SK-N-MC (cell line): ENCODE measurements at regions not wholly inside any gene's neighbourhood (a gene's known extent, or its start where the extent isn't known, plus 50 kb on each side); places are given as distances from the start of the nearest gene placed in this dataset.

Source experiments
- EZH2 ChIP-seq: fragments of 200-600 bp; sonication (generic); IDR thresholded peaks from one replicate; pipeline ENCODE4 v1.6.1; 2017; ENCODE audit warnings: antibody characterized with exemption
- FOXP2 ChIP-seq: optimal IDR thresholded peaks from 2 replicates; pipeline ENCODE3; 2011; ENCODE audit warnings: mild to moderate bottlenecking, moderate library complexity; ENCODE audit not compliant: insufficient read depth; ENCODE audit errors: extremely low read length, control extremely low read depth
- POLR2AphosphoS5 ChIP-seq: IDR thresholded peaks from 2 replicates; pipeline ENCODE4 v1.6.1; 2012; ENCODE audit warnings: mild to moderate bottlenecking, low read depth, low read length, borderline replicate concordance

GRCh38 chr1:71264039-71264438, 183.2 kb upstream of the ZRANB2 start:
- TF ChIP-seq POLR2AphosphoS5 (no peak), EZH2 (no peak), FOXP2 (no peak)
